GM18870 (cell line): ENCODE measurements at regions not wholly inside any gene's neighbourhood (a gene's known extent, or its start where the extent isn't known, plus 50 kb on each side); places are given as distances from the start of the nearest gene placed in this dataset.
"Not testable (repeated sequence)": the region's sequence is repeated elsewhere in the genome, so short reads cannot be mapped to it uniquely, and the experiment has no call there.

Experiments
- ATAC-seq: cut with Tn5 transposase; IDR thresholded peaks from one replicate; pipeline ENCODE4 v1.9.1; 2021; ENCODE audit warnings: moderate library complexity; ENCODE audit not compliant: unreplicated experiment

DNA sequence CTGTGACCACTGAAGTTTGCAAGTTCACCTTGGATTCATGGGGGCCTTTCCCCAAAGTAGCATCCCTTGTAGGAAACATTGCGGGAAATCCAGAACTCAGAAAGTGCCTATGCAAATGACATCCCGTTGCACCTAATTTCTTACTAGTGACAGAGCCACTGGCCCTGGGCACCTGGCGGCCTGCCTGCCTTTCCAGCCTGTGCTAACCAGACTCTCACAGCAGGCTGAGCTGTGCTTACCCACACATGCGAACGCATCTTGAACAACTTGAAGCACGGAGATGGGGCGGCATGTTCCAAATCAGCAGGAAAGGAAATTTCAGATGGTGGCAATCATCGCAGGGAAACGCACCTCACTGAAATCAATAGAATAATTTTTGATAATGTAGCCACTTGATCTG, 405.8 kb downstream of the TMEM182 start:
- no peak for ATAC-seq

DNA sequence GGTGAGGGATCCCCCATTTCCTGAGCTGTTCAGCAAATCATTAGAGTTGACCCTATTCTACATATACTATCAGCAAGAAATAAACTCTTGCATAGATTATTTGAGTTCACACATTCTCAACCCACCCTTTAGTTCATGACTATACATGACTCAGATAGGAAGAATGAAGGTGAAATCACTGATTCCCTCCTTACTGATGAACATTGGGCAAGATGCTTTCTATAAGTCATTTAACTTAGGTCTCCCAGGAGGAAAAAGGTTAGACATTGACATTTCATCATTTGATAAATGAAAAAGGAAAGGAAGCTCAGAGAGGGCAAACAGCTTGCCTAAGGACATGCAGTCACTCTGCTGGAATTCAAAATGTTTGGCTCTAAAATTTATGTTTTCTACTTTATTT, 408.0 kb downstream of the TMEM182 start:
- no peak for ATAC-seq

DNA sequence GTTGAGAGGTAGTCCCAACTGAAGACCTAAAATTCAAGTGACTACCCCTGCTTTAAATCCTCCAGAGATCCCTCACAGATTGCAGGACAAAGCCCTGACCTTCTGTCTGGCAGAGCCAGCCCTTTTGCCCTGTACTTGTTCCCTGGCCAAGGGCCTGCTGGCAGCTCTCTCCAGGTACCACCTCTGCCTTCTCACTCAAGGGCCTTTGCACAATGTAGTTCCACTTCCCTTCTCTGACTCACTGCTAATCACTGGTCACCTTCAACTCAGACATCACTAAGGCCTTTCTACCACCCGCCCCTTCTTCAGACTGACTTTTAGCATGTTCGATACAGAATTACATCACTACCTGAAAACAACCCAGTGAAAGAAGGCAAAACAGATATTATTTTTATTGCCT, 411.0 kb downstream of the TMEM182 start:
- no peak for ATAC-seq

DNA sequence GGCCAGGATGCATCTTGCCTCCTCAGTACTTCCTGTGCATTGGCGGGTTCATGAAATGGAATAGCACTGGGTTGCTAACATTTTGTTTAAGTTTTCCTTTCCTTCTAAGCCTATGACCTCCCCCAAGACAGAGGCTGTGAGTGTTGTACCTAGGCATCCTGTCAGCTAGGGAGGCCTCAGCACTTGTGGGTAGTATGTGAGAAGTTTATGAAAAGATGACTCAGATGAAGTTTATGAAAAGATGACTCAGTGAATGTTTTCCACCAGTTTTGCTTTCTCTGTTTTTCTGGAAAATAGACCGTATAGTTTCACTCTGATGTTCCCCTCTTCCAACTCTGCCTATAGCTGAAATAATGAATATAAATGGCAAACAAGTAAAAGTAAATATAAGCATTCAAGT, 412.9 kb downstream of the TMEM182 start:
- ATAC-seq: no peak

DNA sequence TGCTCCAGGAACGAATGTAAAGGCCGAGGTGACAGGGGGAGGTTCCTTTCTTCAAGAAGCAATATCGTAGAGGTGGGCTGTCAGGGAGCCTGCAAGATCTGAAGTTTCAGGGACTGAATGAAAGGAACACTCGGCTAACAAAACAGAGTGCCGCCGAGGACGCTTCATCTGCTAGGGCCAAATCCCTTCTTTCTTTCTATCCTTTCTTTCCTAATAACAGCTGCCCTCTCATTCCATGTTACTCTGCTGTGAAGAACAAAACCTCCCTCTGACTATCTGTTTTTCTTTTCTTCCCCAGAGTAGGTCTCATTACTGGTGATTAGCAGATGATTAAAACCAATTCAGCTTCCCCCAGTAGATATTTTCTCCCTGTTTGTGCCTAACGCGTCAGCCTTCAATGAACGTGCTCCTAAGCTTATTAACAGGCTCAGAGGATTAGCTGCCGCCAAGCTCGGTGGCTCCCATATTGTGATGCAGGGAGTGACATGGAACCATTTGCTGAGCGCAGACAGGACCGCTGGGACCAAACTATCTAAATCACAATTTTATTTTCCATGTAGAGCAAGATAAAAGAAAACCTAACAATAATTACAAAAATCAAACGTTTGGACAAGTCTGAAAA, 414.6 kb downstream of the TMEM182 start:
- ATAC-seq: no peak

DNA sequence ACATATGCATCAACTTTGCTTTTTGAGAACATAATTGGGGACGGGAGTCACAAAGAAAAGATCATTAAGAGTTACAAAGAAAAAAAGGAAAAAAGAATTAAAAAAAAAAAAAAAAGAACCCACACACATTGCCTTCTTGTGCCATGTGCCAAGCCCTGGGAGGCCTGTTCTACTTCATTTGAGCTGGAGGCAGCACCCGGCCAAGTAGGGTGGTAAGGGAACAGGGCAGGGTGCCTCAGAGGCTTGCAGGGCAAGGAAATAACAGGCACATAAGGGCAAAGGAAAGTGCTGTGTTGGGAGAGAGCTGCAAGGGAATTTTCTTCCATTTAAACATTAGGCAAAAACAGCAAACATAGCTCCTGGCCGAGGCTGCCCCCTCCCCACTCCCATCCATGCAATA, 418.0 kb downstream of the TMEM182 start:
- ATAC-seq: no peak

DNA sequence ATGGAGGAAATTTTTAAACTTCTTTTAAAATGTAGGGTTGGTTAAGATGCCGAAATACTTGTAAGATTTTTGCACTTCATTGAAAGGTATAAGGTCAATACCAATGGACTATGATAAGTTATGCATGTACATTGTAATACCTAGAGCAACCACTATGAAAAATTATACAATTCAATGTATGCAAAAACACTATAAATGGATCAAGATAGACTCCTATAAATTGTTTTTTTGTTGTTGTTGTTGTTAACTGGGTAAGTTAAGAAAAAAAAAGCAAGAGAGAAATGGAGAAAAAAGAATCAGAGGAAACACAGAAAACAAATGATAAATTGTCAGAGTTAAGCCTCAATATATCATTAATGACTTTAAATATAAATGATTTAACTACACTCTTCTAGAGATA, 421.2 kb downstream of the TMEM182 start:
- no peak for ATAC-seq

DNA sequence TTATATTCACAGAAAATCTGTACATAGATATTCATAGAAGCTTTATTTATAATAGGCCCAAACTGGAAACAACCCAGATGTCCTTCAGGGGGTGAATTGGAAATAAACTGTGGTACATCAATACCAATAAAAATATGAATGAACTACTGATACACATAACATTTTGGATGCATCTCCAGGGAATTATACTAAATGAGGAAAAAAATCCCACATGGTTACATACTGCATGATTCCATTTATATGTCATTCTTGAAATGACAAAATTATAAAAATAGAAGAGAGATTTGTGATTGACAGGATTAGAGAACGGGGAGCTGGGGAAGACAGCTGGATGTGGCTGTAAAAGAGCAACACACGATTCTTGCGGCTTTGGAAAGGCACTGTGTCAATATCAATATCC, 435.0 kb downstream of the TMEM182 start:
- ATAC-seq: no peak

DNA sequence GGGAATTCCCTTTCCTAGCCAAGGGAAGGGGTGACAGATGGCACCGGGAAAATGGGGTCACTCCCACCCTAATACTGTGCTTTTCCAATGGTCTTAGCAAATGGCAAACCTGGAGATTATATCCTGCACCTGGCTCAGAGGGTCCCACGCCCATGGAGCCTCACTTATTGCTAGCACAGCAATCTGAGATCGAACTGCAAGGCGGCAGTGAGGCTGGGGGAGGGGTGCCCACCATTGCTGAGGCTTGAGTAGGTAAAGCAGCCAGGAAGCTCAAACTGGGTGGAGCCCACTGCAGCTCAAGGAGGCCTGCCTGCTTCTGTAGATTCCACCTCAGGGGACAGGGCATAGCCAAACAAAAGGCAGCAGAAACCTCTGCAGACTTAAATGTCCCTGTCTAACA, 438.9 kb downstream of the TMEM182 start:
- not testable (repeated sequence) for ATAC-seq

DNA sequence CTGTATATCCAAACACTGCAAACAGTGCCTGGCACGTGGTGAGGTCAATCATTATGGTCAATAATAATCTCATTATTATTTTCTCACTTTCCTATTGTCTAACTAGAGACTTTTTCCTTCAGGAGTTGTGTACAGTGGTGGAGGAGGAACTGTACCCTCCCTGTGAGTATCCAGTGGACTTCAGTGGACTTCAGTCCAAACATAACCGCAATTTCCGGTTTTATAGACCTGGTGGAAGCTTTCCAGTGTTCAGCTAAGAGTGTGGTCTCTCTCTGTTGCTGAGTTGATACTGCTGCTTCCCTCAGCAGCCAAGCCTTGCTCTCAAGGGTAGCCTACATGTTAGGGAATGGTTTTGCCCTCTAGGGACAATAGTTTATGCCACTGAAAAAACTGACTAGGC, 447.1 kb downstream of the TMEM182 start:
- no peak for ATAC-seq

DNA sequence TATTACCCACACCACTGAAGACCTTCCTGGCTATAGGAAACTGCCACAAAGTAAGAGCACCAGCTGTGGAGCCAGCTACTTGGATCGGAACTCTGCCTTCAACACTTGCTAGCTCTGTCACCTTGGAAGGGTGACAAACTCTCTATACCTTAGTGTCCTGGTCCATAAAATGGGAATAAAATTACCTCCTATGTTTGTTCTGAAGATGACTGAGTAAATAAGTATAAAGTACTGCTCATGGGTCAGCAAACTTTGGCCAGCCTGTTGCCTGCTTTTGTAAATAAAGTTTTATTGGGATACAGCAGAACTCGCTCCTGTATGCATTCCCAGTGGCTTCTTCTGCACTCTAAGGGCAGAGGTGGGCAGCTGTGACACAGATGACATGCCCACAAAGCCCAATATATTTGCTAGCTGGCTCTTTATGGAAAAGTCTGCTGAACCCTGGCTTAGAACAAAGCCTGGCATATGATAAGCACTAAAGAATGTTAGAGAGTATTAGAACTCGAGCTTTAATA, 451.3 kb downstream of the TMEM182 start:
- no peak for ATAC-seq

DNA sequence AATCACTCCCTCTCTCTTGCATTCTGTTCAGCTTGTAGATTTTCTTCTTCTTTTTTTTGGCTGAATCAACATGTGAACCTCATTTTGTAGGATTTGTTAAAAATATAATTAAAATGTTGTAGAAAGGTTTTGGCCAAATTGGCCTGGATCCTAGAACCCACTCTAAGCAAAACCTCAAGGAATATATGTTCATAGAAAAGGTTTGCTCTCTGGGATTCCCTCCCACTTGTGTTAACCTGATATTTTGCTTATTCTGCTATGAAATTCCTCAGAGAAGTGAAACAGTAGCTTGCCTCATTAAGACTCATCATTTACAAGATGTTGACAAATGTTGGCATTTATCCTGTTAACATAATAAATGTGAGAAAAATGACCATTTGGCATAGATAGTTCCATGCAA, 456.7 kb downstream of the TMEM182 start:
- no peak for ATAC-seq

DNA sequence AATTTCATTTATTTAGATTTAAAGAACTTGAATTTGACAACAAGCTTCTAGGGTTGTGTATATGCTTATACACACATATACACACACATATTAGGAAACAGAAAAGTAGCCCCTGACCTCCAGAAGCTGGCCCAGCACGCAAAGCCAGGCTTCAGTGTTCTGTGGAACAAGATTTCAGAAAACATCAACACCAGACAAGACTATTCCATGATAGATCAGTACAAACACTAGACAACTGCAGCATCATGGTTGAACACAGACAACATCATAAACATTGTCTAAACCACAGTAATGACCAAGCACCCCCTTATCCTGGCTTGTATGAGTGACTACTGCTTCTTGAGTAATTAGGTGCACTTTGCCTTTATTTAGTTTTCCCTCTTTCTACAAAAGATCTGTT, 457.6 kb downstream of the TMEM182 start:
- ATAC-seq: no peak

DNA sequence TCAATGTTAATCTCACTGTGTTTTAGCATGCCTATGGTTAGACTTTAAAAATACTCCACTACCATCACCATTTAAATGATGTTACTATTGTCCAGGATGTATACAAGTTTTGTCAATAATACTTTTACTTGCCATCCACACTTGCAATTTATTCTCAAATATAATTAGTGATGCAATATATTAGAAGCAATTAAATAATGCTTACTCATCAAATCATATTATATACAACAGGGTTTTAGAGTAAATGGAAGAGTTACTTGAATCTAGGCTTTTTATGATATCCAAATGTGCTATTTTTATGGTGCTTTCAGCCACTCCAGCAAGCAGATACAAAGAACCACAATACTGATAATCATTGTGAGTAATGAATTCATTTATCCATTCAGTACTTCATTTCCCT, 461.1 kb downstream of the TMEM182 start:
- no peak for ATAC-seq

DNA sequence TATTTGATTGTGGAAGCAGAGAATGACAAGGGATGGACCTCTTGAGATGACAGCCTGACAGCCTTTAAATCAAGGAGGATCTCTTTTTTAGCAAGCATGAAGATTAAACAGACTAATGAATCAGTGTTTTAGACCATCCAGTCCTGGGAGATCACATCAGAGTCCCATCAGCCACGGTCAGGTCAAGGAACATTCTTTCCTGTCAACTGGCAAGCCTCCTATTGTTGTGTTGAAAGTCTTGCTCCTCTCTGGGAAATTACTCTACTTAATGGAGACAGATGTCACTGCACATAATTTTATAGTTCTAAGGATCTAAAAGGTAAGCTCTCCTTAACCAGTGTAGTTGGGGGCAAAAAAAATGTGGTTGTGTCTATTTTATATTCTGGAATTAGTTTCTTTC, 469.0 kb downstream of the TMEM182 start:
- ATAC-seq: no peak

DNA sequence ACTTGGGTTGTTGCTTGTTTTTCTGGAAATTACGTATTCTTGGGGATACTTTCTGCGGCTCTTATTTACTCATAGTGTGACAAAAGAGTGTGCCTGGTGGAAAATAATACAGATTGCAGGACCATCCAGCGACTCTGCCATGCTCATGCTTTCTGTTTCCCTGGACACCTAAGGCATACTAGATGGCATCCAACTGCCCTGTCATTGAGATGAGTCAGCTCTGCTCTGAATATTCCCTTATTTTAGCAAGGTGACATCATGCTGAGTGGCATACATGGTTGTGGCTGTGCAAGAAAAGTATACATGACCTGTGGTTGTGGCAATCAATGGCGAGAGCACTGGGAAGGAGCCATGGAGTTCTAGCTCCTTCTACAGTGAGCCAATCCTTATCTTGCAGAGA, 471.0 kb downstream of the TMEM182 start:
- no peak for ATAC-seq

DNA sequence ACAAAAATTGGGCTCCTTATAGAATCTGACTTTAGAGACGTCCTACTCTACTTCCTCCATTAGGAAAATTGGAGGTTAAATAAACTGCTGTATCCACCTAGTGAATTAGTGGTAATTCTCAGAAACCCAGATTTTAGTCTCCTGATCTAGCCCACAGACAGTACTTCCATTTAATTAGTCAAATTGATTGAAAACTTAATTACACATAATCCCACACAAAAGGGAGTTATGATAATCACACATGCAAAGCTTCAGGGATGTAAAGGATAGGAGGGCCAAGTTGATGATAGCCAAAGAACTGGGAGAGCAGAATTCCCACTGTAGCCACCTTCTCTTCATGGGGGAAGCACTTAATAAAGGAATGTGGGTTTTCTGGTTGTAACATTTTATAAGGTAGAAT, 471.9 kb downstream of the TMEM182 start:
- no peak for ATAC-seq

DNA sequence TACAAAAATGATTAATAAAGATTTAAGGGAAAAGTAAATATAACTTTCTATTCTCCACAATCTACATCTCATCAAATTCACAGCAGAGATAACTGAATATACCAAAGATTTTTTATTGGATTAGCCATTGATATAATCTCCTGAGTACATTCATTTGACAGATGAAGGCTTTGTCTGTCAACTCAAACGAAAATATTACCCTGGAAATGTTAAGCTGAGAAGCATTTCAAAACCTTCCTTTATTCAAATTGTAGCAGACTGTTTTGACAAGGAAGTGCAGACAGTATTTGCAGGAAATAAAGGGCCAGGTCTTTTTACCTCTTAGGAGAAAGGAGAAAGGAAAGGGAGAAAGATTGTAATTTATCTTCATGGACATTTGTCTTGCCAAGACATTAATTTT, 473.5 kb downstream of the TMEM182 start:
- no peak for ATAC-seq

DNA sequence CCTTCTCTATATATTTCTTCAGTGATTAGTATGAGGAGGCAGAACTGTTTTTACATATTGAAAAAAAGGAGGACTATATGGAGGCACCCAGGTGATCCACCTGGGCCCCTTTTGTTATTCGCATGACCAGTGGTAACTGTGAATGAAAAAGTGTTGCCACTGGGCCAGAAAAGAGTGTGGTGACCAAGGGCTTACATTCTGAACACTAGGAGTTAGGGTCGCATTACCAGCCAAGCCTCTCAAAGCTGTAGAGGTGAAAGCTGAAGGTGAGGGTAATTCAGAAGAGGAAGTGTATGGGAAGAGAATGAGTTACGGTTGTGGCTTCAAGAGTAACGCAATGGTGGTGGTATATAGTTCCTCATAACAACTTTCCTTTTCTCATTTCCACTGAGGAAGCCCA, 487.6 kb downstream of the TMEM182 start:
- ATAC-seq: no peak

DNA sequence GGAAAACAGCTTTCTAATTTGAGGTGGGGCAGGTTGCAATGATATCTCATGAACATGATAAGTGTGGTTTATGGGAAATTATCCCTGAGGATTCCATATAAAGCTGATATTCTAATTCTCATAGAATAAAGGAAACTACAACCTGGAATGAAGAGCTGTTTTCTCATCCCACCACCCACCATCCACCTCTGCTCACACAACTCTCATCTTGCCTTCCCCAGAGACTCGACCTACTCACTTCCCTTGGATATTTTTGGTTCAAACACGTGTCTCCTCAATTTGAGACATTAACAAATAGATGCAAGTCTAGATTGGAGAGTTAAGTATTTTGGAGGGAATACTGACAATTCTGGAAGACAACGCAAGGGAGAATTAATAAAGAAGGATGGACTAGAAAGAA, 490.9 kb downstream of the TMEM182 start:
- ATAC-seq: no peak

DNA sequence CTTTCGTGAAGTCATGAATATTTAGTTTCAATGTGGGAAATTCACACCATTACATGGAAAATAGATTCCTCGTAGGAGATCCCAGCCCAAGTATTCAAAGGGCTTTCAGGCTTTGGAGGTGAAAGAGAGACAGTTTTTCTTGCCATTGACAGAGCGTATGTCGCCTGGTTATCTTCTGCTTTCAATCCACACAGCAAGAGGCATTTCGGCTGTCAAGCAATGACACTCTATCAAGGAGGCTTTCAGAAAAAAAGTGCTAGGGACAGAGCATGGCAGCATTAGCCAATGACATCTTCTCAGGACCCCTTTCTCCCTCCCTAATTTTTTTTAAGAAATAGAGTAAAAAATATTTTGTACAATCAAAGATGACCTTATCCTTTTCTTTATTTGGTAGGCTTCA, 492.8 kb downstream of the TMEM182 start:
- ATAC-seq: no peak

DNA sequence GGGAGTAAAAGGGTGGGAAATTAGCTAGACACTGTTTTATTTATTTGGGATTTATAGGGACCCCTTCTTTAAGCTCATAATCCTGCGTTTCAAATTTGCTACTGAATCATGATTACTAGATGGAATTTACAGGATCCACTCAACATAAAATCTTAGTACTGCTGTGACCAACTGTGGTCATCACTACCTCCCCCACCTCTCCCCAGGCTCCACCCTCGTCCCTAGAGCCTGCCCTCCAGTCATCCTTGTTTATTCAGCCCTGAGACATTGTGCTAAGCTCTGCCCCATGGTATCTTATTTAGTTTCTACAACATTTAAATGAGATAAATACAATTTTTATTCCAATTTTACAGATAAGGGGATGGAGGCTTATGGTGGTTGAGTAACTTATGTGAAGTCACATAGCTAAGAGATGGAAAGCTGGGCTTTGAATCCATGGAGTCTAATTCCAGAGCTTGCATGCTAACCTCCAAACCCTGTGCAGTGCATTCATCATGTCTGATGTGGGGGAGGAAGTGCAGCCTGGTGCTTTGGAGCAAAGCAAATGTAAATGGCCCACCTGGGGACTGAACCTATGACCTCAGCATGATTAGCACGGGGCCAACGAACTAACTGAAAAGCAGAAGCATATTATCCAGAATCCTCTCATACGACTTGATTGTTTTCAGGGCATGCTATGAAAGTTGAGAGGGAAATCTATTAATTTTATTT, 502.4 kb downstream of the TMEM182 start:
- ATAC-seq: no peak

DNA sequence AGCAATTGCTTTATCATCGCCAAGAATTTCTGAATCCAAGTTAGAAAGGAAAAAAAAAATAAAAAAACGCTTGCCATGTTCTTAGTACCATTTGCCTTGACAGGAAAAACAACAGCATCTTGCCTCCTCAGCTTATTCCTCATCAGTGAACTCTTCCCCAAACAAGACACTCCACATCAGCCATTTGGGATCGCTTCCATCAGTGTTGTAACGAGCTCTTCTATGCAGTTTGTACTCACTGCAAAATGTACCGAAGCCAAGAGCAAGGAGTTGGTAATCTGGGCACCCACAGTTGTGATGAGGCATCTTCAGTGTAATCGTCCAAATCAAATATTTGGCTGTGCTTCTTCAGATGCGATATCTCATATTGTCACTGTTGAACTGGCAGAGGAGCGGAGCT, 503.7 kb downstream of the TMEM182 start:
- no peak for ATAC-seq
